Islet of Langerhans (tissue), 1 donor: ENCODE measurements at regions not wholly inside any gene's neighbourhood (a gene's known extent, or its start where the extent isn't known, plus 50 kb on each side); places are given as distances from the start of the nearest gene placed in this dataset.
"Not testable (repeated sequence)": the region's sequence is repeated elsewhere in the genome, so short reads cannot be mapped to it uniquely, and the experiment has no call there.

ENCODE experiments used
- FAIRE-seq: peaks from one replicate; lab custom pipeline; 2011; peaks lifted over from hg19 to GRCh38; lab: Jason Lieb, UNC

- FAIRE-seq: no peak
These were observed 92.6 kb downstream of the ZNF281 start for GRCh38 chr1:200317236-200317635.

DNA sequence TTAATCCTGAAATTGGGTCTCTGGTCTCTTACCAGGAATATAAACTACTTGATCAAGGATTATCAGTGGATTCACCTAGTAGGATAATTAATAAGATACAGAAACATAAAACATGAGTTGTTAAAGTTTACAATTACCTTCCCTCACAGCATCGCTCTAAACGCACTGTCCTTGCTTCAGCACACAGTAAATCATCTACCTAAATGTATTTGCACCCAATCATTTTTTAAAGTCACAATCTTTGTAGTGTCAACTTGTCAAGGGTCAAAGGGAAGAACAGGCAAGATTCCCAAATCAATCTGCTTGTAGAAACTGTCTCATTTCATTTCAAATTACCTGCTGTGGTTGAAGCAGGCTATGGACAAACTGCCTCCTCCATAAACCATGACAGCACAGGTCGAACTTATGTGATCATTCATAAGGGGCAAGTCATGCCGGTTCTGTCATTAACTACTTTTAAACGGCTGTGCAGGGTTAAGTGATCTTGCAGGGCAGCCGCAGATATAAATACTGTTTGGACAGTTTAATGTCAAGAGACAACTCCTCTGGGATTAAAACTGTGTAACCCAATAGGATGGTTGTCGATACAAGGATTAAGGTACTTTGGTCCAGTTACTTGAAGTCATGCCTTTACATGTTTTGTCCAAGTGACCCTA, 93.6 kb downstream of the ZNF281 start:
- no peak for FAIRE-seq

GRCh38 chr1:200314085-200314750, 95.6 kb downstream of the ZNF281 start:
- no peak for FAIRE-seq

DNA sequence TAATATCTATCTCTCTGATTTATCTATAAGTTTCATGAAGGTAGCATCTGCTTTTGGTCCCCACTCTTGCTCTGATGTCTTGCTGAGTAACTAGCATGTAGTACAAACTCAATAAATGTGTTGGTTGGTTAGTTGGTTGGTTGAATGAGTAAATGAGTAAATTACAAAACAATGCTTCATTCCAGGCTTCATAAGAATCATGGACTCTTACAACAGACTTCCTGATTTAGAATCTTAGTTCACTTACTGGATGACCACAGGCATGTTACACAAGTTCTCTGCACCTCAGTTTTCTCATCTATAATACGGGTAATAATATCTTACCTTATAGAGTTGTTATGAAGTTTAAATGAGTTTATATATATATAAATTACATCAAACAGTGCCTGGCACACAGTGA, 98.6 kb downstream of the ZNF281 start:
- FAIRE-seq: no peak

- no peak for FAIRE-seq
These were observed 99.0 kb downstream of the ZNF281 start for GRCh38 chr1:200310824-200311223.

DNA sequence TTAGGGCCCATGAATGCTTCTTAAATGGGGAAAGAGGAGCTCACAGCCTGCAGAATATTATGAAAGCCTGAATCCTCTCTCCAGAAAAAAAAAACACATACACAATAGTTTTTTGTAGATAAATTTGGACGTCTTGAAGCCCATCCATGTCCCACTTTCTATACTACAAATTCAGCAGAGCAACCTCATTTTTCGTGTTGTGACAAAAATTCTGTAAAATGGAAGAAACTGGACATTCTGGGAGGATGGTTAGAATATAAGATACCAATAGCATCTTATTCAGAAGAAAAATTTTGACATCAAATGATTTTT, 102.1 kb downstream of the ZNF281 start:
- FAIRE-seq: no peak

- peak; percentile 89 for FAIRE-seq
These were observed 102.7 kb downstream of the ZNF281 start for GRCh38 chr1:200306944-200307754.

DNA sequence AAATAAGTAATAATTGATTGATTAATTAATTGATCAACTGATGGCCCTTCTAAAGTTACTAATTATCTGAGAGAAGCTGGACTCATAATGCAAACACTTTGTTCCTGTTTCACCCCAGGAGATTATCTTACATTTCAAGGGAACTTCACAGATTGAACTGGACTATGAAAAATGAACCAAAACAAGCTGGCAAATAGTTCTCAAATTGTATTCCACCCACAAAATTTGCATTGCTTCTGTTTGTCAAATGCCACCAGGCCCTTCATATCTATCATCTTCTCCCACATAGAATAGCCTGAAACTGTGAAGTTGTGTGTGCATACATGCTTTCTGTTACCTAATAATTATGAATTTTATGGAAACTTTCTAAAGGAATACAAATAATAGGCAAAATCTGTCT, 104.0 kb downstream of the ZNF281 start:
- no peak for FAIRE-seq

DNA sequence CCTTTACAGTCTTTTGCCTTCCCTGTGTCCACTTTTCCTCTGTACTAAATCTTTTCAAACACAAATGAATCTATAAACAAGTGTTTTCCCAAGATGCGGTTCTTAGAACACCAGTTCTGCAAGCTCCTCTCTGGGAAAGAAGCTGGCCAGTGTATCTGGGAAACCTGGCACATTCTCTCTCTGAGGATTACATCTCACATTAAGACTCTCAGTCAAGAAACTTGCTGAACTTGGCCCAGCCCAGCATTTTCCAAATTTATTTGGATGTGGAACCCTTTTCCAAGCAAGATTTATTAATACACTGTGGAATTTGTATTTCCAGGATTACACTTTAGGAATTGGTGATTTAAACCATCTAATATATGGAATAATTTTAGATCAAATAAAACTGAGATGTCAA, 105.7 kb downstream of the ZNF281 start:
- FAIRE-seq: no peak

DNA sequence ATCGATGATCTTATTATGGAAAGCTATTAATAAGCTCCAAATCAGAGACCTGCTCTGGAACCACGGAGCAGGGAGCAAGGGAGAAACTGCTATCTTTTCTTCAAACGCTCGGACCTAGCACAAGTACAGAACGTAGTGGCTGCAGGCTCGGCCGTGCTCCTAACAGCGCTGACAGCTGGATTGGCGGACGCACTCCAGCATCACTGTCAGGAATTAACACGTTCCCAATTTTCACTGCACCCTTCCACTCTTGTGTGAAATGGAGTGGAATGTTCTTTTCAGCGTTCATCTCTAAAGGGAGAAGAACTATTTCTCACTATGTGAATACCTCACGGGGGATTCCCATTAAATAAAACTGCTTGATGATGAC, 106.9 kb downstream of the ZNF281 start:
- no peak for FAIRE-seq

DNA sequence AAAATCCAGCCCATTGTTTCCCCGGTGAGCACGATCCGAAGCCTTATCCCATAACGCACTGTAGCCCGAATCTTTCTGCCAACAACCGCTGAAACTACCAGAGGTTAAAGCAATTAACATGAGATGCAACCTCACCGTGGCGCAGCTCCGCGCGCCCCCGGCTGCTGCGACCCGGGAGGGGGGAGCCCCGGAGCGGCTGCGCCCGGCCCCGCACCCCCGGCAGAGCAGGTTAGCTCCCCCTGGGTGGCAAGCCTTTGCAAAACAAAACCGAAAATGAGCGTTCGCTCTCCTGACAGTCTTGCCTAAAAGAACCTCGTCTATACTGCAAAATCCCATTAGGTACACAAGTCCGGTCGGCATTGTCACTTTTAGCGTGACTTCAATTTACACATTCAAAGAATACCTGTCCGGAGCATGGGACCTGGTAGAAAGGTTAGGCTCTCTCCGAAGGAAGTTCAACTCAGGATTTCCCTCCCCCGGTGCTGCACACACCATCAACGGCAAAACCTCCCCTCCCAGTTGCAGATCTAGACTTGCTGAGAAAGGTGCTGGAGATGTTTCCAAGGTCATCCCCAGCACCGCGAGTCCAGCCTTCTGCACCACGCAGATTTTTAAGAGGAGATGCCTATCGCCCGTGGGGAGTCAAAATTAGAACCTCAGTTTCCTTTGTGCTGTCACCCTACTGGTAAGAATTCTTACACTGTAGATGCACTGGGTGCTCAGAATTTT, 107.5 kb downstream of the ZNF281 start:
- no peak for FAIRE-seq

GRCh38 chr1:200301152-200301551, 108.7 kb downstream of the ZNF281 start:
- no peak for FAIRE-seq

DNA sequence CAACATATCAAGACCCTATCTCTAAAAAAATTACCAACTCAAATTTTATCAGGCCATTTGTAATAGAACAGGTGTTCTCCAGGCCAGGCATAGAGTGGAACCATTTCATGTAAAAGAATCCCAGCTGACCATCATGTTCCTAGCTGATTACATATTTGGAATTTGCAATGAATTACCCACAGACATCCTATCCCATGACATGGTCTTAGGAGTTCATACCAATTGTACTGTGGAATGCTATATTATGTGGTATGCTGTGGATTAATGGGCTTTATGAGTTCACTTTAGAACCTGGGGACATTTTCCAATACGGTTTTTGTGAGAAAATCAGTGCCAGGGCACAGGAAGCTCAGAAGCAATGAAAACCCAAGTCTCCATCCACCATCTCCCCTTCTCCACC, 110.3 kb downstream of the ZNF281 start:
- FAIRE-seq: no peak

- no peak for FAIRE-seq
These were observed 111.6 kb downstream of the ZNF281 start for GRCh38 chr1:200298242-200298641.

GRCh38 chr1:200296091-200296661, 113.7 kb downstream of the ZNF281 start:
- no peak for FAIRE-seq

GRCh38 chr1:200294241-200294640, 115.6 kb downstream of the ZNF281 start:
- FAIRE-seq: no peak

GRCh38 chr1:200292699-200293098, 117.1 kb downstream of the ZNF281 start:
- FAIRE-seq: no peak

DNA sequence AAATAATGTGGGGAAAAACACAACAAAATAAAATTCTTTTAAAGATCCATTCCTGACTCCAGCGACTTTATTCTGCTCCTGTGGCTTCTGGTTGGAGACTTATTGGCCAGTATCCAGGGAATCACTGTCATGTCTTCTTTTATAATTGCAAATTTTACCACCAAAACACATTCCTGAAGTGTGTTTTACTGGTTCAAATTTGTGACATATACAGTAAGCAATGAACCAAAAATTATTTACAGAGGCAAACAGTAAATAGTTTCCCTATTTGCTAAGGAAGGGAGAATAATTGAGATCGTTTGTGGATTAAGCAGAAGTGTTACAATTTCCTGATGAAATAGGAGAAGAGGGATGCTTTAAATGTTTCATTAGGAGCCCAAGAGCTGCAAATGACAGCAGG, 118.7 kb downstream of the ZNF281 start:
- FAIRE-seq: no peak

- FAIRE-seq: no peak
These were observed 119.7 kb downstream of the ZNF281 start for GRCh38 chr1:200290010-200290685.

DNA sequence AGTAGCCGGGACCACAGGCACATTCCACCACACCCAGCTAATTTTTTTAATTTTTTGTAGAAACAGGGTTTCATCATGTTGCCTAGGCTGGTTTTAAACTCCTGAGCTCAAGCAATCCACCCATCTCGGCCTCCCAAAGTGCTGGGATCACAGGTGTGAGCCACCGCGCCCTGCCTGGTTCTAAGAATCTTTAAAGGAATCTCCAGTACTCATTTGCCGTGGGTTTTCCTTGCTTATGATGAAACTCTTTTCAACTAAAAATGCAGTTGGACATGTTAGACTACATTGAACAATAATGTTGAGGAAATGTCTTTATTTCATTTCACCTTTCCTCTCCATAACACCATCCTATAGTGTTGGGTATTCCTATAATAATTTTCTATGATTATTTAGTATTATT, 121.6 kb downstream of the ZNF281 start:
- FAIRE-seq: no peak

DNA sequence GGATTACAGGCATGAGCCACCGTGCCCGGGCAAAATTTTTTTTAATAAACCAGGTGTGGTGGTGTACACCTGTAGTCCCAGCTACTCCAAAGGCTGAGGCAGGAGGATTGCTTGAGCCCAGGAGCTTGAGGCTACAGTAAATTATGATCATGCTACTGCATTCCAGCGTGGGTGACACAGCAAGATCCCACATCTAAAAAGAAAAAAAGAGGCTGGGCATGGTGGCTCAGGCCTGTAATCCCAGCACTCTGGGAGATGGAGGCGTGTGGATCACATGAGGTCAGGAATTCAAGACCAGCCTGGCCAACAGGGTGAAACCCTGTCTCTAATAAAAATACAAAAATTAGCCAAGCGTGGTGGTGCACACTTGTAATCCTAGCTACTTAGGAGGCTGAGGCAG, 125.6 kb downstream of the ZNF281 start:
- not testable (repeated sequence) for FAIRE-seq

- FAIRE-seq: no peak
These were observed 127.2 kb downstream of the ZNF281 start for GRCh38 chr1:200282497-200283122.
